K562 (cell line): ENCODE measurements at regions not wholly inside any gene's neighbourhood (a gene's known extent, or its start where the extent isn't known, plus 50 kb on each side); places are given as distances from the start of the nearest gene placed in this dataset.
"Not testable (repeated sequence)": the region's sequence is repeated elsewhere in the genome, so short reads cannot be mapped to it uniquely, and the experiment has no call there.

Experiments used
- ATAC-seq: fragments of 200-7000 bp; cut with Tn5 transposase; 3 replicates; pipeline ENCODE4 v1.9.1; 2020; ENCODE audit warnings: moderate library complexity
- BruUV-seq: library from RNA; stranded (reverse); fragments of 400-500 nt; replicated peaks from 2 replicates; lab custom pipeline; 2021; lab: Mats Ljungman, UMichigan
- CTCF ChIA-PET: fragments of 300-600 bp; formaldehyde crosslinking; extraction: SDS; loops from one replicate; lab custom pipeline; 2021; ENCODE audit warnings: low intra/inter-chr PET ratio; lab: Yijun Ruan, JAX
- POLR2A ChIA-PET: fragments of 300-600, 350-650 bp; sonication (Branson Sonifier 250); formaldehyde crosslinking; extraction: SDS; loops from one replicate; lab custom pipeline; 2021; ENCODE audit warnings: antibody characterized with exemption, inconsistent platforms; lab: Yijun Ruan, JAX
- DNase-seq, 4 experiments: peaks; one replicate each; pipeline versions ENCODE4 v3.0.0 to v3.0.0-alpha.2; 2011 to 2018; ENCODE audit warnings: low spot score in 3 of 4, mixed read lengths in 3 of 4; ENCODE audit errors: extremely low read depth in 1 of 4
- FAIRE-seq: peaks from 2 replicates; lab custom pipeline; 2011; peaks lifted over from hg19 to GRCh38; lab: Jason Lieb, UNC
- H2AFZ ChIP-seq: 2 replicates; pipeline ENCODE4 v1.6.0; 2011; ENCODE audit warnings: low read depth, low read length, control low read depth, inconsistent platforms
- H3K27ac ChIP-seq: fragments of 200-600 bp; 3 replicates; pipeline ENCODE4 v1.8.0; 2011; ENCODE audit warnings: low read depth, mild to moderate bottlenecking, control low read depth, inconsistent platforms, low read length, moderate library complexity, mixed read lengths; ENCODE audit errors: extremely low read depth
- H3K27me3 ChIP-seq, 2 experiments: fragments of 300-600 bp in 1 of 2; 2 replicates in 1 of 2; 3 replicates in 1 of 2; pipeline versions ENCODE4 v1.6.0 to v1.8.0; 2011; ENCODE audit warnings: inconsistent platforms in 2 of 2, low read length in 2 of 2, mild to moderate bottlenecking in 1 of 2, mixed read lengths in 1 of 2, moderate library complexity in 1 of 2; ENCODE audit not compliant: control insufficient read depth in 2 of 2, insufficient read depth in 2 of 2
- H3K36me3 ChIP-seq: fragments of 300-600 bp; 3 replicates; pipeline ENCODE4 v1.8.0; 2011; ENCODE audit warnings: mild to moderate bottlenecking, low read length, inconsistent platforms; ENCODE audit not compliant: control insufficient read depth, insufficient read depth
- H3K4me1 ChIP-seq, 2 experiments: fragments of 200-600 bp in 1 of 2; replicated peaks in 1 of 2; 2 replicates in 1 of 2; 3 replicates in 1 of 2; pipeline versions ENCODE4 v1.5.1 to v1.8.0; 2011; ENCODE audit warnings: inconsistent platforms in 2 of 2, low read length in 2 of 2, mild to moderate bottlenecking in 1 of 2, mixed read lengths in 1 of 2, moderate library complexity in 1 of 2; ENCODE audit not compliant: control insufficient read depth in 2 of 2, insufficient read depth in 2 of 2
- H3K4me2 ChIP-seq: 2 replicates; pipeline ENCODE4 v1.6.1; 2011; ENCODE audit warnings: low read length, control low read depth, inconsistent platforms, mixed read lengths; ENCODE audit not compliant: insufficient read depth
- H3K4me3 ChIP-seq: fragments of 200-600 bp; sonication (generic), shearing (Covaris generic); 2 replicates; pipeline ENCODE4 v1.5.1; 2016; ENCODE audit warnings: control low read depth, inconsistent platforms
- H3K79me2 ChIP-seq: fragments of 200-600 bp; 3 replicates; pipeline ENCODE4 v1.8.0; 2011; ENCODE audit warnings: low read length, inconsistent platforms; ENCODE audit not compliant: control insufficient read depth, insufficient read depth
- H3K9ac ChIP-seq, 2 experiments: 2 replicates each; pipeline versions ENCODE4 v1.6.0 to v1.6.1; 2011; ENCODE audit warnings: low read depth in 2 of 2, low read length in 2 of 2, control low read depth in 1 of 2, inconsistent platforms in 1 of 2, mild to moderate bottlenecking in 1 of 2, mixed read lengths in 1 of 2; ENCODE audit not compliant: insufficient read depth in 1 of 2
- H3K9me1 ChIP-seq: one replicate; pipeline ENCODE4 v1.6.0; 2011; ENCODE audit warnings: inconsistent platforms, mild to moderate bottlenecking, low read length, moderate library complexity; ENCODE audit not compliant: control insufficient read depth, insufficient read depth
- H3K9me3 ChIP-seq: replicated peaks from 2 replicates; pipeline ENCODE4 v1.5.1; 2011; ENCODE audit warnings: low read depth, low read length, inconsistent platforms; ENCODE audit not compliant: control insufficient read depth, insufficient read depth
- H4K20me1 ChIP-seq: replicated peaks from 2 replicates; pipeline ENCODE4 v1.6.1; 2011; ENCODE audit warnings: low read length, inconsistent platforms, mixed read lengths; ENCODE audit not compliant: control insufficient read depth, insufficient read depth
- E2F3 ChIP-seq: fragments of 250-450 bp; sonication (Bioruptor Pico); IDR thresholded peaks from 2 replicates; pipeline ENCODE4 v1.4.0; 2020; ENCODE audit warnings: mild to moderate bottlenecking
- NFYB ChIP-seq: IDR thresholded peaks from 2 replicates; pipeline ENCODE4 v1.6.1; 2011; ENCODE audit warnings: mild to moderate bottlenecking, moderate library complexity; ENCODE audit not compliant: insufficient read length; ENCODE audit errors: extremely low read depth
- SUPT5H ChIP-seq: fragments of 450-650 bp; IDR thresholded peaks from 2 replicates; pipeline ENCODE4 v1.6.1; 2016
- ZNF384 ChIP-seq: IDR thresholded peaks from 2 replicates; pipeline ENCODE4 v1.6.1; 2012; ENCODE audit warnings: low read depth, low read length, improper control_type of control experiment
- ZNF584 ChIP-seq: fragments of 200-800 bp; sonication (Bioruptor generic); IDR thresholded peaks from 2 replicates; pipeline ENCODE4 v1.6.1; 2016; ENCODE audit warnings: low read depth, mild to moderate bottlenecking, missing genetic modification characterization, missing compliant biosample characterization
- WGBS: fragments of 100-300 bp; shearing (Covaris generic); methylation state at CpG from one replicate; pipeline ENCODE4 v1.1.6; 2016; ENCODE audit warnings: low coverage, mixed read lengths; ENCODE audit not compliant: insufficient coverage; ENCODE audit errors: missing lambda C conversion rate; 5-methylcytosine and 5-hydroxymethylcytosine counted together
- in situ Hi-C: fragments of 300-500 bp; cut with MboI; formaldehyde crosslinking; loops from 4 replicates; pipeline ENCODE4 v1.15.0; 2018; ENCODE audit warnings: inconsistent platforms, mixed read lengths
- intact Hi-C: fragments of 100-400 bp; cut with micrococcal nuclease; formaldehyde crosslinking; loops from 2 replicates; pipeline ENCODE4 v1.14.2; 2022
- TF ChIP-seq, protein P1 (sequence below): sonication (generic); formaldehyde crosslinking; IDR thresholded peaks from 2 replicates; pipeline ENCODE4 v1.8.1; 2023; ENCODE audit warnings: mild to moderate bottlenecking, missing genetic modification reagents, moderate library complexity
- TF ChIP-seq, protein P2 (sequence below), 3 experiments: IDR thresholded peaks in 2 of 3; conservative IDR thresholded peaks in 1 of 3; 2 replicates each; pipeline ENCODE4 v1.5.1; 2011 to 2012; ENCODE audit warnings: low read length in 3 of 3, mild to moderate bottlenecking in 3 of 3, control low read depth in 2 of 3, improper control_type of control experiment in 1 of 3, inconsistent platforms in 1 of 3, low read depth in 1 of 3, mixed read lengths in 1 of 3, moderate library complexity in 1 of 3; ENCODE audit not compliant: insufficient read depth in 2 of 3

DNA sequence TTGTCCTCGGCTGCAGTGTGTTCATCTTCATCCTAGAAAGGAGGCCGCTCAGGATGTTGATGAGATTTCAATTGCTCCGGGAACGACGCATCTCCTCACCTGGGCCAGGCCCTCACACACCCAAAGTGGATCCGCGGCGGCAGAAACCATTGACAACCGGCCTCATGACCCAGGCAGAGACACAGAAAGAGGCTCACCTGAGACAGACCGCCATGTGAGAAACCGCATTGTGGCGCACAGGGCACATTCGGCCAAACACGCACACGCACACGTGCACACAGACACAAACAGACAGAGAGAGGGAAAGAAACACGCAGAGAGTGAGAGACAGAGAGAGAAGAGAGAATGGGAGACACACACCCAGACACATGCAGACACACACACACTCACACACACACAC lies 3879.3 kb downstream of the SRGAP2C start:
- H3K27me3 ChIP-seq, FAIRE-seq, CTCF ChIA-PET, H3K4me1 ChIP-seq, H2AFZ ChIP-seq, BruUV-seq, in situ Hi-C loops, H3K27ac ChIP-seq, H3K4me3 ChIP-seq, ATAC-seq, POLR2A ChIA-PET, DNase-seq, H3K9me1 ChIP-seq, H3K9ac ChIP-seq, H3K36me3 ChIP-seq, intact Hi-C loops, H3K79me2 ChIP-seq, H4K20me1 ChIP-seq, H3K4me2 ChIP-seq, H3K9me3 ChIP-seq: not testable (repeated sequence)
- under 1% methylated on average over 11 of the region's 17 CpGs for WGBS

DNA sequence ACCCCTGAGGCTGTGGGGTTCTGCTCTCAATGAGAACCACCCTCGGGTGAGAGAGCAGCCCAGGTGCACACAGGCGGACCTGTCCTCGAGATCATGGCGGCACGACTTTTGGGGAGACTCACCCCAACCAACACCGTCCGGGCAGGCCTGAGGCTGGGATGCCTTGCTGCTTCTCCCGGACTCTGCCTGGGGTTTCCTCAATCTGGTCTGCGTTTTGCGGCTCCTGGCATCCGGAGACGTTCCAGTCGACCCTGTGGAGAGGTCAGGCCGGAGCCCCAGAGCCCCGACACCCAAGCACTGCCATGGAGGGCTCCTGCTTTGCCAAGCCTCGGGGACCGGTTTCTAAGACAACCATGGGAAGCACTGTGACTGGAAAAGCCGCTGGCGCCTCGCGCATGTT lies 3879.7 kb downstream of the SRGAP2C start:
- H3K36me3 ChIP-seq: no peaks in the 10 kb centered on the region
- in situ Hi-C loops (no loop called here), intact Hi-C loops (no loop called here)
- H2AFZ ChIP-seq: no peak overlapping the region
- H3K4me3 ChIP-seq: no peak overlapping the region
- H3K27ac ChIP-seq: no peak overlapping the region
- H3K9me1 ChIP-seq: no peaks in the 10 kb centered on the region
- no peaks in the 10 kb centered on the region for H3K79me2 ChIP-seq
- TF ChIP-seq E2F3 (CRISPR knock-in tag) (no peak), ZNF384 (no peak), ZNF584 (CRISPR knock-in tag) (no peak), NFYB (no peak), SUPT5H (no peak)
- TF ChIP-seq, protein P1, sequence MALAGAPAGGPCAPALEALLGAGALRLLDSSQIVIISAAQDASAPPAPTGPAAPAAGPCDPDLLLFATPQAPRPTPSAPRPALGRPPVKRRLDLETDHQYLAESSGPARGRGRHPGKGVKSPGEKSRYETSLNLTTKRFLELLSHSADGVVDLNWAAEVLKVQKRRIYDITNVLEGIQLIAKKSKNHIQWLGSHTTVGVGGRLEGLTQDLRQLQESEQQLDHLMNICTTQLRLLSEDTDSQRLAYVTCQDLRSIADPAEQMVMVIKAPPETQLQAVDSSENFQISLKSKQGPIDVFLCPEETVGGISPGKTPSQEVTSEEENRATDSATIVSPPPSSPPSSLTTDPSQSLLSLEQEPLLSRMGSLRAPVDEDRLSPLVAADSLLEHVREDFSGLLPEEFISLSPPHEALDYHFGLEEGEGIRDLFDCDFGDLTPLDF (CRISPR knock-in tag): no peak
- TF ChIP-seq, protein P2, sequence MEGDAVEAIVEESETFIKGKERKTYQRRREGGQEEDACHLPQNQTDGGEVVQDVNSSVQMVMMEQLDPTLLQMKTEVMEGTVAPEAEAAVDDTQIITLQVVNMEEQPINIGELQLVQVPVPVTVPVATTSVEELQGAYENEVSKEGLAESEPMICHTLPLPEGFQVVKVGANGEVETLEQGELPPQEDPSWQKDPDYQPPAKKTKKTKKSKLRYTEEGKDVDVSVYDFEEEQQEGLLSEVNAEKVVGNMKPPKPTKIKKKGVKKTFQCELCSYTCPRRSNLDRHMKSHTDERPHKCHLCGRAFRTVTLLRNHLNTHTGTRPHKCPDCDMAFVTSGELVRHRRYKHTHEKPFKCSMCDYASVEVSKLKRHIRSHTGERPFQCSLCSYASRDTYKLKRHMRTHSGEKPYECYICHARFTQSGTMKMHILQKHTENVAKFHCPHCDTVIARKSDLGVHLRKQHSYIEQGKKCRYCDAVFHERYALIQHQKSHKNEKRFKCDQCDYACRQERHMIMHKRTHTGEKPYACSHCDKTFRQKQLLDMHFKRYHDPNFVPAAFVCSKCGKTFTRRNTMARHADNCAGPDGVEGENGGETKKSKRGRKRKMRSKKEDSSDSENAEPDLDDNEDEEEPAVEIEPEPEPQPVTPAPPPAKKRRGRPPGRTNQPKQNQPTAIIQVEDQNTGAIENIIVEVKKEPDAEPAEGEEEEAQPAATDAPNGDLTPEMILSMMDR (IDR thresholded peaks at IDR 0.05 in 2 of 3, conservative IDR thresholded peaks at IDR 0.05 in 1 of 3; ENCODE audit: insufficient read depth in 2 of 3, low read depth in 1 of 3, low read length in 3 of 3): no peak
- no peaks in the 10 kb centered on the region for H3K4me1 ChIP-seq
- no peaks in the 10 kb centered on the region for H3K27me3 ChIP-seq
- whole genome bisulfite sequencing: 0% methylated on average over 21 of the region's 21 CpGs
- no peak for ATAC-seq
- no peak overlapping the region for H3K4me2 ChIP-seq
- H3K9ac ChIP-seq: no peak overlapping the region
- FAIRE-seq: no peak
- POLR2A ChIA-PET: no interaction called here
- CTCF ChIA-PET: no interaction called here
- DNase-seq: no peak
- BruUV-seq: no TSS peak
- H4K20me1 ChIP-seq: no peaks in the 10 kb centered on the region
- H3K9me3 ChIP-seq: no peaks in the 10 kb centered on the region
